ENCODE measurements at regions not wholly inside any gene's neighbourhood (a gene's known extent, or its start where the extent isn't known, plus 50 kb on each side); places are given as distances from the start of the nearest gene placed in this dataset.
"Not testable (repeated sequence)": the region's sequence is repeated elsewhere in the genome, so short reads cannot be mapped to it uniquely, and the experiment has no call there.

DNA sequence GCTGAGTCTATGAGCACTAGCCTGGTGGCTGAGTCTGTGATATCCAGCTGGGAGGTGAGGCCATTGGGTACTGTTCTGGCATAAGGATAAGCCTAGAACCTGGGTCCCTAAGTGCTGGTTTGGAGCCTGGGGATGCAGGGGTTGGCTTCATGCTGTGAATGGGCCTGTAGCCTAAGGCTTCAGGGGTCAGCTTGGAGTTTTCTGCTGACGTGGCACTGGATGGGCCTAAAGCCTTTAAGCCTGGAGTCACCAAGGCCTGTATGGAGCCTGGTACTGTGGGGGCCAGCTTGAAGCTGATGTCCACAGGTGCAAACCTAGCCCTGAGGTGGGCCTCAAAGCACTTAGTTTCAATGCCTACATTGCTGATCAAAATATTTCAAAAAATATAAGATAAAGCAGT is 979.6 kb upstream of the POU3F4 start:
- no peak for DNase-seq

DNA sequence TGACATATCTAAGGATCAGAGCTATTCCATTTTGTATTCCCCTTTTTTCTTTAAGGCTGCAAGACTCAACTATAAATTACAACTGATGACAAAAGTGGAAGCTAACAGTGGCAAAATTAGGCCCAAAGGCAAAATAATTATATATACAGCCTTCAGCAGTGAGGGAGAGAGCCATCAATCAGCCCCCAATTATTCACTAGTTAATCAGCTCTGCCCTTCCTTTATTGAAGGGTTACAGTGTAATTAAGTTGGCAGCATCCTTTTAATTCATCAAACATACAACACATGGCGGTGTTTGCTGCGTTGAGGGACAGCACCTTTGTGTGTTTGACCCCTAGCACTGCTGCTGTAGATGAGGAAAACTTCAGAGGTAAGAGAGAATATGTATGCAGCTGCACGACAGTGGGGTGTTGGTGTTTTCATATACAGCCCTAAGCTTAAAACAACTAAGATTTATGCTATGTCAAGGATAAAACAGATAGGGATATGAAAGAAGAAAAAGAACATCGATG is 973.9 kb upstream of the POU3F4 start:
- no peak for DNase-seq

DNA sequence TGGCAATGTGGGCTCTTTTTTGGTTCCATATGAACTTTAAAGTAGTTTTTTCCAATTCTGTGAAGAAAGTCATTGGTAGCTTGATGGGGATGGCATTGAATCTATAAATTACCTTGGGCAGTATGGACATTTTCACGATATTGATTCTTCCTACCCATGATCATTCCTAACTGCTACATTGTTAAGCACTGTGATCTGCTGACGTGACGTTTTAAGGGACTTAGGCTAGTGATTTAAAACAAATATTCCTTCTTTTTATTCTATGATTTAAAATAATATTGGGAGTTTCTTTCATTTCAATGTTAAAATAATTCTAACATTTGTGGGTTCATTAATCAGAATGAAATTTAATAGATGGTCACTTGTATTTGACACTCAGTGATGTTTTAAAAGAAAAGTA is 970.9 kb upstream of the POU3F4 start:
- DNase-seq: not testable (repeated sequence)

DNA sequence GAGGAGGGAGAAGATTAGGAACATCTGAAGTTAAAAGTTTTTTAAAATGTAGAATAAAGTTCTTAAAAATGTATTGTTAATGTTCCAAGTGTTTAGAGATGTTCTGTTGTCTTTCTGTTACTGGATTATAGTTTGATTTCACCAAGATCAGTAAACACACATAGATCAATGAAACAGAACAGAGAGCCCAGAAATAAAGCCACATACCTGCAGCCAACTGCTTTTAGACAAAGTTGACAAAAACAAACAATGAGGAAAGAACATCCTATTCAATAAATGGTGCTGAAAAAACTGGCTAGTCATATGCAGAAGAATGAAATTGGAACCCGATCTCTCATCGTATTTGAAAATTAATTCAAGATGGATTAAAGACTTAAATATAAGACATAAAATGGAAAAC is 966.3 kb upstream of the POU3F4 start:
- no peak for DNase-seq

DNA sequence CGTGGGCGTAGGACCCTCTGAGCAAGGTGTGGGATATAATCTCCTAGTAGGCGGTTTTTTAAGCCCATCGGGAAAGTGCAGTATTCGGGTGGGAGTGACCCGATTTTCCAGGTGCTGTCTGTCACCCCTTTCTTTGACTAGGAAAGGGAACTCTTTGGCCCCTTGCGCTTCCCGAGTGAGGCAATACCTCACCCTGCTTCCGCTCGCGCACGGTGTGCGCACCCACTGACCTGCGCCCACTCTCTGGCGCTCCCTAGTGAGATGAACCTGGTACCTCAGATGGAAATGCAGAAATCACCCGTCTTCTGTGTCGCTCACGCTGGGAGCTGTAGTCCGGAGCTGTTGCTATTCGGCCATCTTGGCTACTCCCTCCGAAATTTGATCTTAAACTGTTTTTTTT is 955.9 kb upstream of the POU3F4 start:
- DNase-seq: not testable (repeated sequence)

DNA sequence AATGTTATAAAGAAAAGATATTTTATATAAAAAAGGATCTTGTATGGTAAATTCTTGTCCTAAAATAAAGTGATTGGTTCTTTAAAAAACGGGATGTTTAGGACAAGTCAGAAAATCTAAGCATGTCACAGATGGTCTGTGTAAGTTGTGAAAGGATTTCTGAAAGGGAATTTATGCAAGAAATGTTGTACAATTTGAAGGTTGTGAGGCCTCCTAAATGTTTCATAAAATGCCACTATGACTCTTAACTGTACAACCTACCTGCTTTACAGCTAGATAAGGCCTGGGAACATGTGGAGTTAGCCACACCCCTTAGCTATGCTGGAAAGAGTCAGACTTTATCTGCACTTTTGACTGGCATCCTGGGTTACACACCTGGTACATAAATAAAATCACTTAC is 951.5 kb upstream of the POU3F4 start:
- DNase-seq: no peak

DNA sequence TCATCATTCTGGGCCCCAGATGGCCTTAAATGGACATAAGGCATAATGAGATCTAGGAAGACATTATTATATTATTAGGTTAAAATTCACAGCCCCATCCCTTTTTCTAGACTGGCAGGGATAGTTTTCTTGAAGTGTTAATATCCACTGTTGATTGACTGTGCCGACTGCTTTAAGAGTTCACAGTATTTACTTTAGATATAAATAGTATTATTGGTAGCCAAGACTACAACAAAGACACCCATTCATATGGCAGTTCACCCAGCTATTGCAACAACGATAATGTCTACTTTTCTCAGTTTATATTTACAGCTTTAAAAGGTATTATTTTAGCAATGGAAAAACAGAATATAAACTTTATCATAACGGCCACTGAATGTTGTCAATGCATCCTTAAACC is 922.2 kb upstream of the POU3F4 start:
- DNase-seq: no peak

DNA sequence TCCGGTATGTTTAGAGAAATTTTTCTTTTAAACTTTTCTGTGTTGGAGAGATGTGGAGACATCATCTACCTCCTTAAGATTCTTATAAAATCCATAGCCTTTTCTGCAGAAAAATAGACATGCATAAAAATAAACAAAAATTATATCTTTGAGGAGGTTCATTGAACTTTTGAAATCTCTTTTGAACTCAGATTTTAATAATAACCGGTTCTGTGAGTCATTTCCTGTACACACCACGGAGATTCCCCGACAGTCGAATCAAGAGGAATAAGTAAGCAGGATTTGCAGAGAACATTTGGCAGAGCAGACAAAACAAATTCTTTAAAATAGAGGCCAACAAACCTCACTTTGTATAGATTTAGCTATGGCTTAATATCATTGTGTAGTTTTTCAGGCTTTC is 918.7 kb upstream of the POU3F4 start:
- no peak for DNase-seq

DNA sequence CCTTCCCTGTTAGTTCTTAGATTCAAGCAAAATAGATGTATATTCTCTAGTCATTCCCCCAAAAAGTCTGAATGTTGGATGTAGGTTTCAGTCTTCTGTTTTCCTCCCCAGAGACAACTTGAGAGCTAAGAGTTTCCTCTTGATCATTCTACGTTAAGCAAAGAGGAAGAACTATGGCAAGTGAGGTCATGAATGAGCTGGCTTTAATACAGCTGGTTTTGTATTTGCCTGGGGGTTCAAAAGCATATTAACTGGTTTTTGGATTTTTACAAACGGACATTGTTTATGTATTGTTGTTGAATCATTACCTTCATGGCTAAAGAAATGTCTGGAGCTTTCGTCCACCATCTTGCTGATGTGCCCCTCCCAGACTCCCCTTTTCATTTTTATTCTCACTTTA is 916.7 kb upstream of the POU3F4 start:
- no peak for DNase-seq

DNA sequence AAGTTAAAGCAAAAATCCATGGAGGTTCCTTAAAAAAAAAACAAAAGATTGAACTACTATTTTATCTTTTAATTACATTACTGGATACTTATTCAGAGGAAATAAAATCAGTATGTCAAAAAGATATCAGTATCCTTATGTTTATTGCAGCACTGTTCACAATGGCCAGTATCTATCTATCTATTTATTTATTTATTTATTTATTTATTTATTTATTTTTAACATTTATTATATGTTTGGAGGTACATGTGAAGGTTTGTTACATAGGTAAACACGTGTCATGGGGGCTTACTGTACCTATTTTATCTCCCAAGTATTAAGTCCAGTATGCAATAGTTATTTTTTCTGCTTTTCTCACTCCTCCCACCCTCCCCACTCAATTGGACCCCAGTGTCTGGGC is 881.1 kb upstream of the POU3F4 start:
- DNase-seq: no peak

DNA sequence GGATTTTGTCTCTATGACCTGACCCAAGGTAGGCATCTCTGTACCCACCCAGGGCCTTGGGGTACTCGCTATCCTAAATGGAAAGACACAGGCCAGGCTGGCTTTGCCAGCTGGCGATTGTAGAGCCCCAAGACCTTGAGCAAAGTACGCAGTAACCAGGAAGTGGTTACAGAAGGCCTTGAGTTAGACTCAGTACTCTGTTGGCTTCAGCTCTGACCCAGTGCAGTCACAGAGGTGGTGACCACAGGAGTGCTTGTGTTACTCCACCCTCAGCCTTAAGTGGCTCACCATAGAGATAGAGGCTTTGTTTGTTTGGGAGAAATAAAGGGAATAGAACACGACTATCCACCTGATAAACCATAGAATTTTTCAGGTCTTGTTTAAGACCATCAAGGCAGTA is 880.5 kb upstream of the POU3F4 start:
- no peak for DNase-seq

DNA sequence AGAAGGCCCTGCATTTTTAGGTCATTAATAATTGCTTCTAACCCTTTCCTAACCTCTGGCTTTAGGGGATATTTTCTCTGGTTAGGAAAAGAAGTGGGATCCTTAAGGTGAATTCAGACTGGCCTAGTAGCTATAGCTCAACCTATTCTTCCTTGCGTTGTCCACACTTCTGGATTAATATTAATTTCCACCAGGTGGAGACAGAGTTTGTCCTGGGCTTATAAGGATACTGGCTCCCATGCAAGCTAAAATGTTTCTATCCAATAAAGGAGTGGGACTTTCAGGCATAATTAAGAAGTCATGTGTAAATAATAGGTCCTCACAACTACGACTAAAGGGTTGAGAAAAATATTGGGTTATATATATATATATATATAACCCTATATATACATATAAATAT is 860.0 kb upstream of the POU3F4 start:
- no peak for DNase-seq

DNA sequence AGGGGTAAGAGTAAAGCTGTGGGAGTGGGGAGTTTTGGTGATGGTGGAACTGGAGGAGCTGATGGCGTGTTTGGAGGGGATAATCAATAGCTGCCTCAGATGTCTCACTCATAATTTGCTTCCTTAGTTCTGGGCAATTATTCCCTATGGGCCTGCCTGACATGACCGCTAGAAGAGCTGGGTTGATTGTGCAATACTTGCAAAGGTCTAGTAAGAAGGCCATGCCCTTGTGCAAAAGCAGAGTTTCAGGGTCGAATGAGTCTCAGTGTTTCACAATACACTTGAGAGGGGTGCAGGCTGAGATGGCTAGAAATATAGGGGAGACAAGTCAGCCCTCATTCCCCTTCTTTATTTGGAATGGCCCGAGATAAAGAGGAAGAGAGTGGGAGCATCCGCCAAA is 858.4 kb upstream of the POU3F4 start:
- peak; percentile 1 for DNase-seq

DNA sequence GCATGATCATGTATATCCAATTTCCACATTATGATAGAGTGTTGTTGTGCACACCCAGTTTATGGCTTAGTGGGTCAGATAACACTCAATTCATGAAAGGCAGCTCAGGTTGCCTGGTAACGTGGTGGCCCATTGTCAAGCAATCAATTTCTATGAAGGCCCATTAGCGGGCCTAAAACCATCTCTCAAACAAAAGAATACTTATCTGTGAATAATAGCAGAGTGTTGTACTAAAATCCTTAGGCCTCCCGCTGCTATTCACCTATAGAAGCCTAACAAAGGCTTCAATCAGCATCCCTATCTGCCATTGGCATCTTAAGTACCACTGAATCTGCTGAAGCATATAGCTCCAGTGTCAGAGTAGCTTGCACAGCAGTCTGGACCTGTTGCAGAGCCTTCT is 849.6 kb upstream of the POU3F4 start:
- no peak for DNase-seq

DNA sequence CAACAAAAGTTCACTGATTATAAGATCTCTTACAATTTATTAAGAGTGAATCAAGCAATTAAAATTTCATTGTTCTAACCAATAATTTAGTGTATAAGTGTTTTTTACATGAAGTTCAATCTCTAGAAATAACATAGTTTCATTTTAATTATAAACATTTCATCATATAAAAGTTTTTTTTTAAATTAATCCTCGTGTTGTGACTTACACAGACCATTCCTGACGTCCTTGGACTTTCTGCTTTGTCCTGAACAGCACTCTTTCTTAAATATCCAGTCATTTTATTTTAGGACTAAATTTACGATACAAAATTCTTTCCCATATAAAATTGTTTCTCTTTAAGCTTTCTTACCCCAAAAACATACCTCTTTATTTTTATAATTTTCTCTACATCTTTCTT is 841.7 kb upstream of the POU3F4 start:
- DNase-seq: no peak

DNA sequence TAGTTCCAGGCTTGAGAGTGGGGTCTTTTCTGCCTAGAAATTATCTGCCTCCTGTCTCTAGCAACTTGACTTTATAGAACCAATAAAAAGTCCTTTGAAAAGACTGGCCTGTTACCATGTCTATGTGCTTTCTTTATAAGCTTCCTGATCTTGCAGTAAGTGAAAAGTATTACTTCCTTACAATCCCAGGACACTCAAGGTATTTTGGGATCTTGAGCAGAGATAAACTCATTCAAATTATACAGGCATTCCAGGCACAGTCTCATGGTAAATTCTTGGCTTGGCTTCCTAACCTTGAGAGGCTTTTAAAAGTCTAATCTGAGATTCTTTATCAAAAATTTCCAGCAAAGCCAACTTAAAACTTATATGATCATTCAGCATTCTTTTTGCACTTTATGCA is 833.0 kb upstream of the POU3F4 start:
- no peak for DNase-seq

DNA sequence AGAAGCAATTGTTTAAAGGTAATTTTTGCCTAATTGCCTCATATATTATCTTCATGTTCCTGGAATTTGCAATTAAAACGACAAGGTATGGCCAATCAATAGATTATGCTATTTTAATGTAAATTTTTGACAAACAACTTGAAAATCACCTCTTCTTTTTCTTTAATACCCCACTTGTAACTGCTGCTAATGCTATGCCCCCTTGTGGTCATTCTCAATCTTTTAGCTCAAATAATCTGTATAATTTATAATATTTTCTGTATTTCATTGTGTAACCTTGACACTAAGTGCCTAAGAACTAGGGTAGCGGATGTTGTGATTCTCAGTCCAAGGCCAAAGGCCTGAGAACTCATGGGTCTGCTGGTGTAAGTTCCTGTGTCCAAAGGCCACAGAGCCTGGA is 831.7 kb upstream of the POU3F4 start:
- DNase-seq: no peak

DNA sequence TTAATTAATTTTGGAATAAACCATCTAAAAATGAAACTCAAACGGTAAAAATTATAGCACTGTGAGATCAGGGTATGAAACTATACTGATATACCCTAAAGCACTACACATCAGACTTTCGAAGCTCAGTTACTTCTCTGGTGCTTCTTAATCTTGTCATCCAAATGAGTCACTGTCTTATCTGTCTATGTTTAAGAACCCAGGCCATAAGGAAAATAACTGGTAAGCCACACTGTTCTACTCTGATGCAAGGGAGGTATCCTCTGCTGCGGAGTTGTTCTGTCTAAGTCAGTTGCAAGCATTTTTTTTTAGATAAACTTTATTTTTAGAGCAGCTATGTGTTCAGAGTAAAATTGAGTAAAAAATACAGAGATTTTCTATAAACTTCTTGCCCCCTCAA is 830.8 kb upstream of the POU3F4 start:
- no peak for DNase-seq

DNA sequence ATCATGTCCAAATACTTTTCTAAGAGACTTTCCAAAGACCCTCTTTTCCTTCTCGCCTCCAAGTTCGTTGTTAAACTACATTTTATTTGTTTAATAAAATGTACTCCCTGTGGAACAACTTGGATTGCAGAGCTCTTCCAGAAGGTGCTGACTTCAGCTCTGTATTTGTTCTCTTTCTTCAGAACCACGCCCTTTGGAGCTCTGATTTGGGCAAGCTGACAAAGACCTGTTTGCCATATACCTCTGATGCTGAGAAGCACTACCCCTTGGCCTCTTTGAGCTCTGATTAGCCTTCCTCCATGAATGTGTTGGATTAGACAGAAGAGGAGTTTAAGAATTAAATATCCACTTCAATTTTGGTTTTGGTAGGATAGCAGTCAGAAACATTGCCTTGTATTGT is 815.1 kb upstream of the POU3F4 start:
- no peak for DNase-seq

DNA sequence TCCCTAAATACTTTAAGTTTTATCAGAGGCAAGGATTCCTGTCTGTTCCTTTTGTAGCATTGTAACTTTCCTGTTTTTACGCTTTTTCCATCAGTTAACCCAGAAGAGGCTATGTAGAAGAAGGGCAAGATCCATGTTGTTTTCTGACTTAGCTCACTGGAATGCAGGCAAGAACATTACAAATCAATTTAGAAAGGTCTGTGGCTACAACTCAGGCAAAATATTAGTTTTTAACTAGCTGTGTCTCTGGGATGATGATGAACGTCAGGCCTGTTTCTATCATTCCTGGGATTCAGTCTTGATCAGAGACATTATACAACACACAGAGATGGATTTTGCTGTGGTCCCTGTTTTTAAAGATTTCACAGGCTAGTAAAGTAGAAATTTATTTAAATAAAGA is 813.0 kb upstream of the POU3F4 start:
- DNase-seq: no peak

DNA sequence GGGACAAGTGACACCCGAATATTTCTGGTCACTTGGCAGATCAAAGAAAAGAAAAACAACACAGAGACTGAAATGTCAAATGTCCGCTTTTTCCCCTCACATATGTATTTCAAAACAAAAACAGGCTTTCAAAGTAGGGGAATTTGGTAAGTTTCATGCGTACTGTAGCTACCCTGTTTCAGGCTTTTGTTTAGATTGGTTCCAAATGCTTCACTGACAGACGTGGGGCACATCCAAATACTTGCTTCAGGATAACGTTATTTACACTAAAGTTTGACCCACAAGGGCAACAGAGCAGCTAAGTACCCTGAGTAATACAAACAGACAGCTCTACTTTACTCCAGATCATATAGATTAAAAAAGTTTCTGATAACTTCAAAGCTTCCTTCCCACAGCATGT is 804.5 kb upstream of the POU3F4 start:
- DNase-seq: no peak

DNA sequence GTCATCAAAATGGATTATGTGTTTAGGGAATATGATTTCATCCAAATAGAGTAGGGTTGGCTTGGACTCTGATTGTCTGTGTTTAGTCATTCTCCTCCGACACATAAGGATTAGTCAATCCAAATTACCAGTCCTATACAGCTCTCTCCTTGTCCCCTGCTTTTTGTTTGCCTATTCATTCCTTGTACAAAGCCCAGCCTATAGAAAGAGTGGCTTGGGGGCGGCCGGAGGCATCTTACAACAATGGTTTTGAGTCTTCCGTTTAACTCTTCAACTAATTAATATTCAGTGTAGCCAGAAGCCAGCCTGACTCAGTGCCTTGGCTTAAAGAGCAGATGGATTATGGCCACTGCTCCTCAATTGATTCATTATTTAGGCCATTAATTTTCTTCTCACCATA is 796.6 kb upstream of the POU3F4 start:
- no peak for DNase-seq

DNA sequence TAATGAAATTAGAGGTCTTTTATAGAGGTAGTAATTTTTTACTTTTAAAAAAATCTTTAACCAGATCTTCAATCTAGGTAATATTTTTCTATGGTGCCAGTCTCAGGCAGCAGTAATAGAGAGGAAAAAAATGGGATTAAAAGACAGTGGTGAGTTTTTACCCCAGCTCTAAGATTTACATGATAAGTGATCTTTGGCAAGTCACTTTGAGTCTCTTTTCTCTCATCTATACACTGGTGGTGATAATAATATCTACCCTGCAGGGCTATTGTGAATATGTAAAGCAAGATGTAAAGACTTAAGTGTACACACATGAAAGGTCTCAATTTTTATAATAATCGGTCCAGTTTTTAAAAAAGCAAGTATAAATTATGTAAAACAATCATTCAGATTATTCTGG is 786.2 kb upstream of the POU3F4 start:
- DNase-seq: no peak

DNA sequence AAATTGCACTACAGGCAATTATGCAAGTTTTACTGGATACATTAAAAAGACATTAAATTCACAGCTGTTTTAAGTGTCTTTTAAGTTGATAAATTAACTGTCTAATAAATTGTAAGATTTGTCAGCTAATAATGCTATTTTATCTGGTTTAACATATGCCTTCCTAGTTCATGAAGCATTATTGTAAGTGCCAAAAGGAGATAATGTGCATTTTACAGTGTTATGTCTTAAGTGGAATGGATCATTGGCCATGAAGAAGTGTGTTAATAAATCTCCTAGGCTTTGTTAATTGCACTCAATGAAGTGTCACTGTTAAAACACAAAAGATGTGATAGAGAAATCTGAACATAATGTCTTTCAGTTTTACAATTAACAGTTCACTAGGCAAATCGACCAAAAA is 784.3 kb upstream of the POU3F4 start:
- DNase-seq: no peak

DNA sequence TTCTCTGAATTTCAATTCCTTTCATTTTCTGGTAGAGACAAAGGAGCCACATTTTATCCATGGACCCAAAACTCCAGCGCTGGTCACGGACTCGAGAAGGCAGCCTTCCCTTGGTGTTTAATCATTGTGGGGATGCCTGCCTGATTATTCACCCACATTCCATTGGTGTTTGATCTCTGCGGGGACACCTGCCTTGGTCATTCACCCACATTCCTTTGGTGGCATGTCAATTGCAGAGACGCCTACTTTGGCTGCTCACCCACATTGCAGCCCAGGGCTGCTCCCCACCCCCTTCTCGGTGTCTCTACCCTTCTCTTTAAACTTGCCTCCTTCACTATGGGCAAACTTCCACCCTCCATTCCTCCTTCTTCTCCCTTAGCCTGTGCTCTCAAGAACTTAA is 780.7 kb upstream of the POU3F4 start:
- not testable (repeated sequence) for DNase-seq

DNA sequence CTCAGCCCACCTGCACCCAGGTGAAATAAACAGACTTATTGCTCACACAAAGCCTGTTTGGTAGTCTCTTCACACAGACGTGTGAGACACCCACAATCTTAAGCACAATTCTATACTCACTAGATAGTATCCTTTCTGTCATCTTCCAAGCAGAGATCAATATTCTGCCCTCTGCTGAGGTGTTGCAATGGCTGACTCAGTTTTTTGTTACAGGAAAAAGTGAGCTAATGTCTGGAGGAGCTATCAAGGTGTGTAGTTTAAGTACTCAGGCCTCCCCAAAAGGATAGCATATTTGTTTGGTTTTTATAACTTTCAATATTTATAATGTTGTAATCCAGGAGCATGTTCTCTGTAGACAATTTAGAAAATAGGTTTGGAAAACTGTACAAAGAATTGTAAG is 775.2 kb upstream of the POU3F4 start:
- no peak for DNase-seq
